C1 segment of cervical spinal cord (tissue), 14 donors: ENCODE measurements at regions not wholly inside any gene's neighbourhood (a gene's known extent, or its start where the extent isn't known, plus 50 kb on each side); places are given as distances from the start of the nearest gene placed in this dataset.
"Not testable (repeated sequence)": the region's sequence is repeated elsewhere in the genome, so short reads cannot be mapped to it uniquely, and the experiment has no call there.

Experiments used
- DNase-seq, 14 donors: peaks; one replicate each; lab custom pipeline; 2025; lab: John Stamatoyannopoulos, UW

DNA sequence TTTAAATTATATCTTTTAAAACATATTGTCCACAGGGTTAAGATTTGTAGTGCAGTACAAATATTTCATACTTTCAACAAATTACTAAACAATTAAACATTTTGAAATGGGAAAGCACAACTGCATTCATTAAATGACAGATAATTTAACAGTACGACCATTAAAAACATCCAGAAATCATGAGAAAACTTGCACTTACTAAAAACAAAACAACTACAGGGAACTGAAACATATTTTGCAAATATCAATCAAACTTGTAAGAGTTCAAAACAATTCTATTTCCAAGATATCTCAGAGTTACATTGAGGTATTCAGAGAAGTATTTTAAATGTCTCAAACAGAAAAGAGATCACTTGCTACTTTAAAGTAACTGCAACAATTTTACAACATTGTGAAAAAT lies 478.5 kb upstream of the PCDH10 start:
- DNase-seq = no peak

DNA sequence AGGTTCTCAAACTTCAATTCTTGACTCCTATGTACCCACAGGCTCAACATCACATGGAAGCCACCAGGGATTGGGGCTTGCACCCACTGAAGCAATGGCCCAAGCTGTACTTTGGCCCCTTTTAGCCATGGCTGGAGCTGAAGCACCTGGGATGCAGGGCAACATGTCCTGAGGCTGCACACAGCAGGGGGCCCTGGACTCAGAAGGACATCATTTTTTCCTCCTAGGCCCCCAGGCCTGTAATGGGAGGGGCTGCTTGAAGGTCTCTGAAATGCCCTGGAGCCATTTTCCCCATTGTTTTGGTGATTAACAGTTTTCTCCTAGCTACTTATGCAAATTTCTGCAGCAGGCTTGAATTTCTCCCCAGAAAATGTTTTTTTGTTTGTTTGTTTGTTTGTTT lies 465.1 kb upstream of the PCDH10 start:
- DNase-seq = no peak

DNA sequence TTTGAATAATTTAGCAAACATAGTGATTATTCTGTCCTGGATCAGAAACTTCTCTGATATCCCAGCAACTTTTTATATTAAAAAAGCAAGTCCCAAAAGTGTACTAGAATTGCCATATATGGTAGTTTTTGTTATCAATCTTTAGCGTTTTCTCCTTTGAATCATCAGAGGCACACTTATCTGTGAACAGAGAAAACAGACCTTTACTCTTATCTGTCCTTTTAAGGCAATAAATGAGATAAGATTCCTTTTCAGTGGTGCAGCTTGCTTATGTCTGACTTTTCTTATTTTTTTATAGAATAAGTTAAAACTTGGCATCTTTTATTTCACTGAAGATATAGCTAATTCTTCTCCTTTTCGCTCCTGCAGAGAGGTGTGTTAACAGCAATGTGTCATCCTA lies 458.1 kb upstream of the PCDH10 start:
- no peak for DNase-seq

DNA sequence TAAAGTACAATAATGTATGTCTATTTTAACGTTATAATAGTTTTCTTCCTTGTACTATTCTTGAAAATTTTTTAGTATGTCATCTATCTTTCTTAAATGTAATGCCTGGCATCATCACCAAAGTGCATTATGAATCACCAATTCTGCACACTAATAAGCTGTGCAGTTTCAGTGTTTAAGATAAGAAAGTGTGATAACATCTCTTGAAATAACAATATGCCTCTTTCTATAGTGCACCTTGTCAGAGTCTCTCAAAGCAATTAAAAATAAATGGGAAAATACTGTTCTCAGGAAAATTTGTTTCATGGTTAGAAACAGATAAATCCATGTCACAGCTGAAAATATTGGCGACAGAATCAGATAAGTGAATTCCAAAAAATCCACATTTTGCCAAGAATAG lies 457.4 kb upstream of the PCDH10 start:
- no peak for DNase-seq

DNA sequence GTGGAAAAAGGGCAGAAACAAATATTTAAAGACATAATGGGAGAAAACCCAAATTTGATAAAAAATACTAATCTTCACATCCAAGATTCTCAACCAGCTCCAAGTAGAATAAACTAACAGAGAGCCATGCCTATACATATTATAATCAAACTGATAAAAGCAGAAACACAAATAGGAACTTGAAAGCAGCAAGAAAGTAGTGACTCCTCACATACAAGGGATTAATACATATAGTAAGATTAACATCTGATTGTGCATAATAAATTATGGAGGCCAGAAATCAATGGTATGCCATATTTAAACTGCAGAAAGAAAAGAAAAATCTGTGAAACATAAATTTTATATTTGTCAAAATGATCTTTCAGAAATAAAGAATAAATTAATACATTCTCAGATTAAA lies 454.3 kb upstream of the PCDH10 start:
- no peak for DNase-seq

DNA sequence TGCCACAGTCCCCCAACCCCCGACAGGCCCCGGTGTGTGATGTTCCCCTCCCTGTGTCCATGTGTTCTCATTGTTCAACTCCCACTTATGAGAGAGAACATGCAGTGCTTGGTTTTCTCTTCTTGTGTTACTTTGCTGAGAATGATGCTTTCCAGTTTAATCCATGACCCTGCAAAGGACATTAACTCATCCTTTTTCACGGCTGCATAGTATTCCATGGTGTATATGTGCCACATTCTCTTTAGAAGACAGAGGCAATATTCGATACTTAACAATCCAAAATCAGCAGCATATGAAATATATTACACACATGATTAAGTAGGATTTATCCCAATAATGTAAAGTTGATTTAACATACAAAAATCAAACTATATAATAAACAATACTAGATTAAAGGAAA lies 451.6 kb upstream of the PCDH10 start:
- DNase-seq = not testable (repeated sequence)

DNA sequence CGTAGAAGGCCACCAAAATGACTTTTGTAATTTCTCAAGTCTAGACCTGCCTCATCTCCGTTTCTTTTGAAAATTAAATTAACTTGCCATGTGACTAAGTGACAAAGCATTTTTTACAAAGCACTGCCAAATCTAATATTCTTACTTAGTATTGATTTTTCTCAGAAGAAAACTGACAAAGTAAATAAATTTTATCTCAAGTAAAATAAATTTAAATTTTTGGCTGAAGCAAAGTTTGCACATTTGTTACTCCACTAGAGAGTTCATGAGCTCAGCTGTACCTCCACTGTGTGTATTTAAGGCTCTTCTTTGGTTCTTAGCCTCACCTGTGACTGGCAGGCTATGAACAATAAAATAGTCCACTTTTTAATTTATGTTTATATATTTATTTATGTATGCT lies 441.1 kb upstream of the PCDH10 start:
- no peak for DNase-seq

DNA sequence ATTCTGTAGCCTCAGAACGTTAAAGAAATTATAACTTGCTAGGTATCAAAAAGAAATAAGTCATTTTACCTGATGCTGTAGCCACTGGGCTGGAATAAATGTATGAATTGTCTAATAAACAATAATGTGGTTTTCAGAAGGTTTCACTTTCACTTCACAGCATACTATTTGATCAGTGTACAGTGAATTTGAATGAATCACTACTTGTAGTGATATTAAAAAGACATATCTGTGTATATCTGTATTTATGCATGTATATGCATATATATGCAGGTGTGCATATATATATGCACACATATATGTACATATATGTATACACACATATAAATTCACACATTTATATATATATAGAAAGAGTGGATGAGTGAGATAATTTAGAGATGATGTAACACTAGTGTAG lies 440.0 kb upstream of the PCDH10 start:
- no peak for DNase-seq

DNA sequence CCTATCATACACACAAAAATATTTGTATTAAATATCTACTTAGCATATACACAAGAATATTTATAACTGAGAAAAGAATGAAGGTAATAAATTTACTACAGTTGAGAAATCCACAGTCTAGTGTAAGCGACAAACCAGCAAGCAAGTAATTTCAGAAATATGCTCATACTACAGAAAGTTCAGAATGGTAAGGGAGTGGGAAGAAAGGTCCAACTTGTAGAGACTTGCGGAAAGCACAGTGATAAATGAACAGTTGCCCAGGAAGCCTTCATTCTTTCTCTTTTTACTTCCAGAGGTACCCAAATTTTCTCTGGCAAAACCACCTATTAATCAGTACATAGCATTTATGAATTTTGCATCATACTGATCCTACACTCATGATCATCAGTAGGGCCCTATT lies 438.1 kb upstream of the PCDH10 start:
- no peak for DNase-seq

DNA sequence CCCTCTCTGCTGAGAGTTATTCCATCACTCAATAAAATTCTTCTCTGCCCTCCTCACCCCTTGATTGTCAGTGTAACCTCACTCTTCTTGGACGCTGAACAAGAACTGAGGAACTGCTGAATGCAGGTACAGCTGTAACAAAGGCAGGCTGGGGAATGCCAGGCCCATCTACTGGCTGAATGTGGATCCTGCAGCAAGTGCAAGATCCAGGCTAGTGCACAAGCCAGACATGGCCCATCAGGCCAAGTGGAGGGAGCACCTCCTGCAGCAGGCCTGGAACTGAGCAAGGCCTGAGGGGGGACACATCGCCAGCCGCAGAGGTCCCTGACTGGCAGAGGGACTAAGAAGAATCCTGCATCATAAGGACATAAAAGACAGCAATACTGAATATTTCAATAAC lies 411.8 kb upstream of the PCDH10 start:
- DNase-seq = no peak

DNA sequence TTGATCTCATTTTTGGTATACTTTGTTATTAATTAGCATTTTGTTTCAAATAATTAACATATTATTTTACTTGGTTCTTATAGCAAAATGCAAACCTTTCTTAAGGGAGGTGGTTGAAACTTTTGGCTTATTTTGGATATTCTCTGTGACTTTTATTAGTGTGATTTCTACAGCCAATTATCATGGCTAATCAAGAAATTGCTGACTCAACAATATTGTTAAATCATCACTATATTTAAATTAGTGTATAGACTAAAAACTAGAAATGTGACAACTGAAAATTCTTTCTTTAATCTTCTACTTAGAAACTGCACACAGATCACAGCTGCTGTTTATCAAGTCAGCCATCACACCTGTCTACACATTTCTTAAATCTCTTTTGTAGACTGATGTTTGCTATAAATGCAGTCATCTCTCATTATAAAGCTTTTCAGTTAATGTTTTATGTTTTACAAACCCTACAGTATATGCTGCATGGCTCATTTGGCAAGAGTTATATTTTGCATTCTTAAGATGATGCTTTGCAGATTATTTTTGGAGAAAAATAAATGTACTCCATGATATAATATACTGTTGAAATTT lies 389.8 kb upstream of the PCDH10 start:
- DNase-seq = no peak

DNA sequence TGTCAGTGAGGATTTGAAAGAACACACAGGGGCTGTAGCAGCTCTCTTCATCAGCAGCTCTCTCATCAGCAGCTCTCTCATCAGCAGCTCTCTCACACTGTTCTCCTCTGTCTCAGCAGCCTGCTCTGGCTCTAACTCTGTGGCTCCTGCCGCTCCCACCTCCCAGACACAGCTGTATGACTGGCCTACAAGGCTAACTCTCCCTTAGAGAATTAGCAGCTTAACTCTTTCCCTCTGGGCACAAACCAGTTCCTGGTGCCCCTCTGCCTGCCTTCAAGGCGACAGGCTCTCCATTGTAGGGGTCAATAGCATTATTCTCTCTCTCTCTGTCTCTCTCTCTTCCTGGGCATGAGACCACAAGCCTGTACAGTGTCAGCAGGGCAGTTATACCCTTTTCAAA lies 385.6 kb upstream of the PCDH10 start:
- no peak for DNase-seq

DNA sequence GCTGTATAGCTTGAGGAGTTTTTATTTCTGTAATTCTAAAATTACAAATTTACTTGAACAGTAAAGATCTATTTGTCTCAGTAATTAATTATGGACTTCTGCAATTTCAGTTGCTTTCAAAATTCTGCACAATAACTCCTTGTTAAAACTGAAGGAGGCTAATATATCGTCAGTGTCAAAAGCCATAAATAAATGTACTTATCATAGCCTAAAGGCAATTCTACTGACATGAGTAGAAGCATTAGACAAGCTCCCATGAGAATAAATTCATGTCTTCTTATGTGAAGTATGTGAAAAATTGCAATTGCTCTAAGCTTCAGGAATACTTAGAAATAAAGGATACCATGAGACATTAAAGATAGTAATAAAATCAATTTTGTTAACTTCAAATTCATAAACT lies 381.2 kb upstream of the PCDH10 start:
- no peak for DNase-seq

DNA sequence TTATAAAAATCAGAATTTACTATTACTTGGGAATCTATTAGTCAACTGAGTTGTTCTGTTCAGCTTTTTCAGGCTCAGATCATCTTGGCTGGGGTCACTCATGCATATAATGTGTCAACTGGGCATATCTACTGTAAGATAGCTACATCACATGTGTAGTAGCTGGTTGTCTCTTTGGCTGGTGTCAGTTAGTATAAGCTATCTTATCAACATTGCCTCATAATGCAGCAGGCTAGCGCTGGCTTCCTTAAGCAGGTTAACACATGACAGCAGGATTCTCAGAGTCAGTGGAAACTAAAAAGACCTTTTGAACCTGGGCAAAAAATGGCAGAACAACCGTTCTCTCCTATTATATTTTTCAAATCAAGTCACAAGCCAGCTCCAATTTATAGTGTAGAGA lies 378.3 kb upstream of the PCDH10 start:
- no peak for DNase-seq

DNA sequence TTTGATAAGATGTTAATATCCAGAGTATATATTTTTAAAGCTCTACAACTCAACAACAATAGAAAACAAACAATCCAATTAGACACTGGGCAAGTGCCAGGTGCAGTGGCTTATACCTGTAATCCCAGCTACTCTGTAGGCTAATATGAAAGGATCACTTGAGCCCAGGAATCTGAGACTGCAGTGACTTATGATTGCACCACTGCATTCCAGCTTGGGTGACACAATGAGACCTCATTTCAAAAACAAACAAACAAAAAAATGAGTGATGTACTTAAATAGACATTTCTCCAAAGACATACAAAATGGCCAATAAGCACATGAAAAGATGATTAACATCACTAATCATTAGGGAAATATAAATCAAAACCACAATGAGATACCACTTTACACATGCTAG lies 356.8 kb upstream of the PCDH10 start:
- no peak for DNase-seq

DNA sequence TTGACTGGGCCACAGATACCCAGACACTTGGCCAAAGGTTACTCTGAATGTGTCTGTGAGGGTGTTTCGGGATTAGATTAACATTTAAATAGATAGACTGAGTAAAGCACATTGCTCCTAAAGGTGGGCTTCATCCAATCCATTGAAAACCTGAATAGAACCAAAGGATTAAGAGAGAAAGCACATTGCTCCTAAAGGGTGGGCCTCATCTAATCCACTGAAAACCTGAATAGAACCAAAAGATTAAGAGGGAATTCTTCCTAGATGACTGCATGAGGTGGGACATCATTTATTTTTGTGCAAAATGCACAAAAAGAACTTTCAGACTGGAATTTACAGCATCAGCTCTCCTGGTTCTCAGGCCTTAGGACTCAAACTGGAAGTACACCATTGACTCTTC lies 351.2 kb upstream of the PCDH10 start:
- no peak for DNase-seq

DNA sequence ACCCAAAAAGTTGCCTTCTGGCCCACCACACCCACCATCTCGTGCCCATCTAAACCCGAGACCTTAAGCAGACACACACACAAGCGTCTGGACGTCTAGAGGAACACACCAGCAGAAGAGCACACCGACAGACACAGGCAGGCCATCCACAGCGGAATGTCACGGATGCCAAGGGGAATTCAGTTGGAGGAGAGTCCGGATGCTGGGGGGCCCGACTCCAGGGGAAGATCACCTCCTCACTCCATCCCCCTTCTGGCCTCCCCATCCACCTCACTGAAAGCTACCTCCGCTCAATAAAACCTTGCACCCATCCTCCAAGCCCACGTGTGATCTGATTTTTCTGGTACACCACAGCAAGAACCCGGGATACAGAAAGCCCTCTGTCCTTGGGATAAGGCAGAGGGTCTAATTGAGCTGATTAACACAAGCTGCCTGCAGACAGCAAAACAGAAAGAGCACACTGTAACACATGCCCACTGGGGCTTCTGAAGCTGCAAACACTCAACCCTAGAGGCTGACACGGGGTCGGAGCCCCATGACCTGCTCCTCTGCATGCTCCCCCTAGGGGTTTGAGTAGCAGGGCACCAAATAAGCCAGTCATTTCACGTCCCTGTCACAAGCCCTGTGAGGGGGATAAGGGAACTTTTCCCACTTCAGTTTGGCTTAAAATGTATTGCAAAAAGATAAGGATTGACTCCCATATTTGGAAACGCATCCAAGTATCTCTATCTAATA lies 339.6 kb upstream of the PCDH10 start:
- DNase-seq = no peak

DNA sequence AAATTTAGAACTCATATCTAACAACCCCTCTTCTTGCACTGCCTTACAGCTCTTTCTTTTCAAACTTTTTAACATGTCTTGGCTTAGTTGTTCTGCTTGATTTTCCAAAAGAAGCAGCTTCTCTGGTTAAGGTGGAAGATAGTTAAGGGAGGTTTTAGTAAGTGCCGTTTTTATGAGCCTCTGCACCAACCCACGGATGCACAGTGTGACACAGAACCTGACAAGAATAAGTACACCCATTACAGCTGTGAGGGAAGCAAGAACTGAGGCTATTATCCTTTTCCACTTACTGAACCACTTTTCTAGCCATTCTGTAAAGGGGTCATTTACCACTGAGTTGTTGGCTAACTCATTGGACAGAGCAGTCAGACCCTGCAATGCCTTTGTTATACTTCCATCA lies 336.0 kb upstream of the PCDH10 start:
- not testable (repeated sequence) for DNase-seq

DNA sequence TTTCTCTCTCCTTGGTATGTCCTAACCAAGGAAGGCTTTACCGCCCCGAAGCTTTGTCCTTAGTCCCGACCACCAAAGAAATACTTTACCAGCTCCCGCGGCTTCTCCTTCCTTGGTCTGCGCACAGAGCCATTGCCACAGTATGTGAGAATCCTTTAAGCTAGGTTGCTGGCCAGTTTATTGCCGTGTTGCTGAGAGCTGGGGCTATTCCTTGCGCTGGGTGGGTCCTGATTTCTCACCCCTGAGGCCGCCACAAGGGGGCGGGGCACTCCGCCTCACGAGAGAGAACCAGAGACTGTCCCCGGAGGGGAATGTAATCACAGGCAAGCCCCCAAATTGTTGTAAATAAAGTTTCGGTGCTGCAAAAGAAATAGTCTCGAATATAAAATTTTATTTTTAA lies 331.0 kb upstream of the PCDH10 start:
- DNase-seq = no peak

DNA sequence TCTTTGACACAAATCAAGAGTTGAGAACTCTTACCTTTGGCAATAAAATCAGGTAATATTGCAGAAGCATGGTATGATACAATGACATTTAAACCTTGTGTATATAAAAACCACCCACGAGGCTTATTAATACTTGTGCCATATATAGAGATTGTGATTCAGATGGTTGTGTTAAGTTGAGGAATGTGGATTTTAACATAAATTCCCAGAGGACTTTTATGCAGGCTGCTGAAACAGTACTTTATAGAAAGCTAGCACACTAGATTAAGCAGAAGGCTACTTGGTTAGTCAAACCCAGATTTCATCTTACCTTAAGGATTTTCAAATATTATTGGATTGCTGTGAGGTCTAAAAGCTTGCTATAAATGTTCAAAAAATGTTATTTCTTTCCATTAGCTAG lies 325.7 kb upstream of the PCDH10 start:
- no peak for DNase-seq

DNA sequence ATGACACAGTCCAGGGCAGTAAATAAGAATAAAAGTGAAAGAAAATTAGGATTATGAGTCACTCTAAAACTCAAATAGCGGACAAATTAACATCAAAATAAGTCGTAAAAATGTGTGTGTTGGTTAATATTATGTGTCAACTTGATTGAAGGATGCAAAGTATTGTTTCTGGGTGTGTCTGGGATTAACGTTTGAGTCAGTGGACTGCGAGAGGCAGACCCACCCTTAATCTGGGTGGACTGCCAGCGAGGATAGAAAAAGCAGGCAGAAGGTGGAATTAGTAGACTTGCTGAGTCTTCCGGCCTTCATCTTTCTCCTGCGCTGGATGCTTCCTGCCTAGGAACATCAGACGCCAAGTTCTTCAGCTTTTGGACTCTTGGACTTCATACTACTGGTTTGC lies 324.3 kb upstream of the PCDH10 start:
- no peak for DNase-seq

DNA sequence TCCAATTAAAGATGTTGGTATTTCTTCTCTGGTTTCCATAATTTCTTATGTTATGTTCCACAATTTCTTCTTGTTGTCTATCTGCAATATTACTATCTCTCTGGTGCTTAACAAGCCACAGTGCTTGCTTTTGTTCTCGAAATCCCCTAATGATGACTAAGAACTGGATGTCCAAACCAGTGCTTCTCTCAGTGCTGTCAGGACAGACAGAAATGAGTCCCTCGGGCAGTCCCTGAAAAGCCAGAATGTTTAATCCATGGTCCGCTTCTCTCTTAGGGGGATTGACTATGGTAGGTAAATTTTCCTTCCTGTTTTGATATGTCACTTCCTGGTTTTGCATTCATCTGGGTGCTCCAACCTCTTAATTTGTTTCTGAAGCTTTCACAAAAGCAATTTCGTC lies 321.6 kb upstream of the PCDH10 start:
- no peak for DNase-seq

DNA sequence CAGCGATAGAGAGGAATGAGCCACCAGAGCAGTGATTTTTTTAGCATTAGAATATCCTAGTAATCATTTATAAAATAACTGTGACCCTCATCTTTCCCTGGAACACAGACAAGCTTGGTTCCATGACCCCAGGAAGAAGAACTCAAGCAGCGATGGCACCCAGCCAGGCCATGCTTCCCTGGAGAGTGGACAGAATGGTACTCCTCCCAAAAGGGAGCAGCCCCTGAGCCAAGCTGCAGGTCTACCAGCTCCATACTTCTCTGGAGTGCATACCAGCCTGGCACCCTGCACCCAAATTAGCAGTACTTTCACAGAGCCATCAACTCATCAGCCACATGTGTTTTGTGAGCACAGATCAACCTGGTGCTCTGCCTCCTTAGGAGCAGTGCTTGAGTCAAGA lies 310.9 kb upstream of the PCDH10 start:
- DNase-seq = no peak

DNA sequence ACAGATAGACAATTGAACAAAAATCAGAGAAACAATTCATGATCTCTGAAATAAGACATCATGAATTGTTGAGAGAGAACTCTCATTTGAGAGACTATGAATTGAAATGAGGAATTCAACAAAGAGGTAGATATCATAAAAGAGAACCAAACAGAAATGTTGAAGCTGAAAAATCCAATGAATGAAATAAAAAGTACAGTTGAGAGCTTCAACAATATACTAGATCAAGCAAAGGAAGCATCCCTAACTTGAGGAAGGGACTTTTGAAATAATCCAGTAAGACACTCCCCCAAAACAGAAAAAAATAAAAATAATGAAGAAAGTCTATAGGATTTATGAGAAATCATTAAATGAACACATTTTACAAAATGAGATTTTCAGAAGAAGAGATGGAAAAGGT lies 310.0 kb upstream of the PCDH10 start:
- DNase-seq = no peak
